SK-N-SH (cell line): ENCODE measurements at regions not wholly inside any gene's neighbourhood (a gene's known extent, or its start where the extent isn't known, plus 50 kb on each side); places are given as distances from the start of the nearest gene placed in this dataset.
A peak's percentile ranks its signal among the peaks of the same experiment; 100 is the strongest.

Source experiments
- CTCF ChIA-PET: fragments of 300-600, 350-600 bp; formaldehyde crosslinking; extraction: SDS; loops from one replicate; lab custom pipeline; 2021; lab: Yijun Ruan, JAX
- POLR2A ChIA-PET: fragments of 350-600 bp; sonication (Branson Sonifier 250); formaldehyde crosslinking; extraction: SDS; loops from one replicate; lab custom pipeline; 2020; ENCODE audit warnings: antibody characterized with exemption, inconsistent platforms; lab: Yijun Ruan, JAX
- DNase-seq: peaks from one replicate; pipeline ENCODE4 v3.0.0; 2012
- H2AFZ ChIP-seq: fragments of 200-600 bp; sonication (generic); 2 replicates; pipeline ENCODE4 v1.8.1; 2016; ENCODE audit warnings: antibody characterized with exemption, mild to moderate bottlenecking, low read depth
- H3F3A ChIP-seq: fragments of 200-600 bp; sonication (generic); replicated peaks from 2 replicates; pipeline ENCODE3; 2016; ENCODE audit warnings: antibody characterized with exemption, mild to moderate bottlenecking; ENCODE audit not compliant: insufficient read depth
- H3K27ac ChIP-seq, 2 experiments: fragments of 200-500 bp in 1 of 2; fragments of 200-600 bp in 1 of 2; sonication (Bioruptor generic) in 1 of 2; sonication (generic), shearing (Covaris generic) in 1 of 2; 2 replicates each; pipeline versions ENCODE4 v1.5.1 to v1.6.1; 2014 to 2016; ENCODE audit warnings: low read depth in 2 of 2, inconsistent platforms in 1 of 2, low read length in 1 of 2, mild to moderate bottlenecking in 1 of 2, mixed read lengths in 1 of 2
- H3K27me3 ChIP-seq: fragments of 200-600 bp; sonication (generic), shearing (Covaris generic); 2 replicates; pipeline ENCODE4 v1.6.1; 2016; ENCODE audit warnings: mixed run types; ENCODE audit not compliant: insufficient read depth
- H3K36me3 ChIP-seq, 2 experiments: fragments of 200-500 bp in 1 of 2; fragments of 200-600 bp in 1 of 2; sonication (Bioruptor generic) in 1 of 2; sonication (generic) in 1 of 2; replicated peaks in 1 of 2; 2 replicates each; pipeline versions ENCODE3 to v1.5.1; 2014 to 2016; ENCODE audit warnings: low read length in 1 of 2, mild to moderate bottlenecking in 1 of 2; ENCODE audit not compliant: insufficient read depth in 2 of 2, control insufficient read depth in 1 of 2
- H3K4me1 ChIP-seq, 2 experiments: fragments of 200-500 bp in 1 of 2; fragments of 200-600 bp in 1 of 2; sonication (Bioruptor generic) in 1 of 2; sonication (generic), shearing (Covaris generic) in 1 of 2; 2 replicates each; pipeline versions ENCODE4 v1.5.1 to v1.6.1; 2014 to 2016; ENCODE audit warnings: low read depth in 1 of 2, low read length in 1 of 2, mixed run types in 1 of 2; ENCODE audit not compliant: insufficient read depth in 2 of 2, control insufficient read depth in 1 of 2
- H3K4me2 ChIP-seq: fragments of 200-600 bp; sonication (generic), shearing (Covaris generic); 2 replicates; pipeline ENCODE4 v1.6.1; 2017; ENCODE audit warnings: mixed run types
- H3K4me3 ChIP-seq, 2 experiments: fragments of 200-500 bp in 1 of 2; fragments of 200-600 bp in 1 of 2; sonication (Bioruptor generic) in 1 of 2; sonication (generic), shearing (Covaris generic) in 1 of 2; 2 replicates each; pipeline versions ENCODE4 v1.5.1 to v1.8.1; 2014 to 2016; ENCODE audit warnings: low read depth in 2 of 2, inconsistent platforms in 1 of 2, low read length in 1 of 2, mild to moderate bottlenecking in 1 of 2, mixed read lengths in 1 of 2, moderate library complexity in 1 of 2
- H3K79me2 ChIP-seq: fragments of 200-600 bp; sonication (generic); 2 replicates; pipeline ENCODE4 v1.8.1; 2017; ENCODE audit warnings: mild to moderate bottlenecking; ENCODE audit not compliant: insufficient read depth
- H3K9ac ChIP-seq: fragments of 200-600 bp; sonication (generic); 2 replicates; pipeline ENCODE4 v1.6.1; 2017; ENCODE audit warnings: mixed run types
- H3K9me2 ChIP-seq: fragments of 200-600 bp; sonication (generic); 2 replicates; pipeline ENCODE4 v1.6.1; 2017; ENCODE audit warnings: mixed run types
- H3K9me3 ChIP-seq: fragments of 200-600 bp; sonication (generic); 2 replicates; pipeline ENCODE4 v1.6.1; 2017; ENCODE audit warnings: mixed run types, mild to moderate bottlenecking, moderate library complexity
- H4K20me1 ChIP-seq: fragments of 200-600 bp; sonication (generic); 2 replicates; pipeline ENCODE4 v1.6.1; 2017; ENCODE audit warnings: mild to moderate bottlenecking, mixed run types; ENCODE audit not compliant: insufficient read depth
- EP300 ChIP-seq, 2 experiments: IDR thresholded peaks; 2 replicates each; pipeline versions ENCODE4 v1.4.0 to v1.6.1; 2012; ENCODE audit warnings: borderline replicate concordance in 1 of 2, low read depth in 1 of 2, low read length in 1 of 2
- EZH2phosphoT487 ChIP-seq: fragments of 200-600 bp; sonication (generic); IDR thresholded peaks from 2 replicates; pipeline ENCODE4 v1.6.1; 2017; ENCODE audit warnings: low read depth, mixed run types, mild to moderate bottlenecking, antibody characterized with exemption, moderate library complexity, borderline replicate concordance
- FOXM1 ChIP-seq: IDR thresholded peaks from 2 replicates; pipeline ENCODE4 v1.4.0; 2012; ENCODE audit warnings: low read depth, mild to moderate bottlenecking
- JUND ChIP-seq: IDR thresholded peaks from 2 replicates; pipeline ENCODE4 v1.4.0; 2012
- MEF2A ChIP-seq: IDR thresholded peaks from 2 replicates; pipeline ENCODE4 v1.4.0; 2012; ENCODE audit warnings: low read depth, borderline replicate concordance
- MXI1 ChIP-seq: IDR thresholded peaks from 2 replicates; pipeline ENCODE4 v1.6.1; 2012; ENCODE audit warnings: mild to moderate bottlenecking, low read depth, low read length, improper control_type of control experiment
- NFIC ChIP-seq: IDR thresholded peaks from 2 replicates; pipeline ENCODE4 v1.4.0; 2012; ENCODE audit warnings: borderline replicate concordance
- NRF1 ChIP-seq: IDR thresholded peaks from 2 replicates; pipeline ENCODE4 v1.6.1; 2012; ENCODE audit warnings: low read depth, mild to moderate bottlenecking, low read length
- POLR2AphosphoS5 ChIP-seq: IDR thresholded peaks from 2 replicates; pipeline ENCODE4 v1.6.1; 2012; ENCODE audit warnings: low read depth, low read length
- RCOR1 ChIP-seq: fragments of 150-350 bp; IDR thresholded peaks from 2 replicates; pipeline ENCODE4 v1.6.1; 2017; ENCODE audit warnings: antibody characterized with exemption, low read length
- RFX5 ChIP-seq: IDR thresholded peaks from 2 replicates; pipeline ENCODE4 v1.6.1; 2012; ENCODE audit warnings: mild to moderate bottlenecking, improper control_type of control experiment, low read length
- SIN3A ChIP-seq: IDR thresholded peaks from 2 replicates; pipeline ENCODE4 v1.6.1; 2012; ENCODE audit warnings: low read depth, mild to moderate bottlenecking, low read length, moderate library complexity, borderline replicate concordance
- TAF1 ChIP-seq: IDR thresholded peaks from 2 replicates; pipeline ENCODE4 v1.6.1; 2012; ENCODE audit warnings: low read depth, mild to moderate bottlenecking, low read length, moderate library complexity, borderline replicate concordance
- TCF12 ChIP-seq: IDR thresholded peaks from 2 replicates; pipeline ENCODE4 v1.4.0; 2012
- TEAD4 ChIP-seq: IDR thresholded peaks from 2 replicates; pipeline ENCODE4 v1.4.0; 2012; ENCODE audit warnings: mild to moderate bottlenecking, borderline replicate concordance; ENCODE audit not compliant: insufficient read depth
- YY1 ChIP-seq: IDR thresholded peaks from 2 replicates; pipeline ENCODE4 v1.4.0; 2012; ENCODE audit warnings: low read depth, mild to moderate bottlenecking
- WGBS: methylation state at CpG from one replicate; pipeline ENCODE4 v1.1.6; 2017; ENCODE audit warnings: low lambda C conversion rate; 5-methylcytosine and 5-hydroxymethylcytosine counted together
- TF ChIP-seq, protein P1 (sequence below): fragments of 150-350 bp; IDR thresholded peaks from 2 replicates; pipeline ENCODE4 v1.6.1; 2017; ENCODE audit warnings: antibody characterized with exemption, low read length, low read depth, borderline replicate concordance
- TF ChIP-seq, protein P2 (sequence below): IDR thresholded peaks from 2 replicates; pipeline ENCODE4 v1.4.0; 2012; ENCODE audit warnings: low read depth, borderline replicate concordance
- TF ChIP-seq, protein P3 (sequence below): IDR thresholded peaks from 2 replicates; pipeline ENCODE4 v1.4.0; 2012; ENCODE audit warnings: low read depth
- TF ChIP-seq, protein P4 (sequence below): fragments of 200-600 bp; sonication (generic); IDR thresholded peaks from 2 replicates; pipeline ENCODE4 v1.6.1; 2017; ENCODE audit warnings: antibody characterized with exemption, mild to moderate bottlenecking, moderate library complexity

DNA sequence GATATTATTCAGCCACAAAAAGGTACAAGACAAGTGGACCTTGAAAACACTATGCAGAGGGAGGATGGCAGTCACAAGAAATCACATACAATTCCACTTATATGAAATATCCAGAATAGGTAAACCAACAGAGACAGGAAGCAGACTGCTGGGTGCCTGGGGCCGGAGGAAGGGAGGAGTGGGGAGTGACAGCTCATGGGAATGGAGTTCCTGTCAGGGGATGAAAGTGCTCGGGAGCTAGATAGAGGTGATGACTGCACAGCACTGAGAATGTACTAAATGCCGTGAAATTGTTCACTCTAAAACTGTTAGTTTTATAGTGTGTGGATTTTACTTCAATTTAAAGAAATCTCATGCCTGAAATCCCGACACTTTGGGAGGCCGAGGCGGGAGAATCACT lies 74.2 kb upstream of the MED9 start:
- no peak for DNase-seq
- H4K20me1 ChIP-seq: no peaks in the 10 kb centered on the region
- H3K36me3 ChIP-seq: no peaks in the 10 kb centered on the region
- H3K9ac ChIP-seq: no peak overlapping the region
- no peak overlapping the region for H2AFZ ChIP-seq
- H3K4me2 ChIP-seq: peak overlapping the region; percentile 33; the same call in 1 of the 2 replicates
- CTCF ChIA-PET: interaction anchor here (0.7 kb wide), 1 partner anchor 152 kb away, joined by 3 read pairs; no protein-coding TSS in a partner anchor
- no peak overlapping the region for H3K4me3 ChIP-seq
- H3F3A ChIP-seq: no peaks in the 10 kb centered on the region
- H3K27ac ChIP-seq: no peak overlapping the region
- no peaks in the 10 kb centered on the region for H3K9me2 ChIP-seq
- POLR2A ChIA-PET: interaction anchor here (0.5 kb wide), 1 partner anchor 17 kb away, joined by 5 read pairs; no protein-coding TSS in a partner anchor
- peaks cover 0 to 41% of the 10 kb centered on the region in 2 experiments; a peak in 2 of 4 replicates for H3K4me1 ChIP-seq
- WGBS: 67% methylated on average over 6 of the region's 6 CpGs
- no peaks in the 10 kb centered on the region for H3K79me2 ChIP-seq
- no peaks in the 10 kb centered on the region for H3K9me3 ChIP-seq
- no peaks in the 10 kb centered on the region for H3K27me3 ChIP-seq
- no peak for TF ChIP-seq RFX5
- no peak for TF ChIP-seq NRF1
- no peak for TF ChIP-seq EZH2phosphoT487
- no peak for TF ChIP-seq TEAD4
- TF ChIP-seq NFIC: no peak
- no peak for TF ChIP-seq MXI1
- no peak for TF ChIP-seq EP300 (IDR thresholded peaks at IDR 0.05; ENCODE audit: borderline replicate concordance in 1 of 2, low read depth in 1 of 2, low read length in 1 of 2)
- no peak for TF ChIP-seq SIN3A
- TF ChIP-seq, protein P1, sequence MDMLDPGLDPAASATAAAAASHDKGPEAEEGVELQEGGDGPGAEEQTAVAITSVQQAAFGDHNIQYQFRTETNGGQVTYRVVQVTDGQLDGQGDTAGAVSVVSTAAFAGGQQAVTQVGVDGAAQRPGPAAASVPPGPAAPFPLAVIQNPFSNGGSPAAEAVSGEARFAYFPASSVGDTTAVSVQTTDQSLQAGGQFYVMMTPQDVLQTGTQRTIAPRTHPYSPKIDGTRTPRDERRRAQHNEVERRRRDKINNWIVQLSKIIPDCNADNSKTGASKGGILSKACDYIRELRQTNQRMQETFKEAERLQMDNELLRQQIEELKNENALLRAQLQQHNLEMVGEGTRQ: no peak
- TF ChIP-seq JUND: no peak
- TF ChIP-seq TAF1: no peak
- TF ChIP-seq, protein P2, sequence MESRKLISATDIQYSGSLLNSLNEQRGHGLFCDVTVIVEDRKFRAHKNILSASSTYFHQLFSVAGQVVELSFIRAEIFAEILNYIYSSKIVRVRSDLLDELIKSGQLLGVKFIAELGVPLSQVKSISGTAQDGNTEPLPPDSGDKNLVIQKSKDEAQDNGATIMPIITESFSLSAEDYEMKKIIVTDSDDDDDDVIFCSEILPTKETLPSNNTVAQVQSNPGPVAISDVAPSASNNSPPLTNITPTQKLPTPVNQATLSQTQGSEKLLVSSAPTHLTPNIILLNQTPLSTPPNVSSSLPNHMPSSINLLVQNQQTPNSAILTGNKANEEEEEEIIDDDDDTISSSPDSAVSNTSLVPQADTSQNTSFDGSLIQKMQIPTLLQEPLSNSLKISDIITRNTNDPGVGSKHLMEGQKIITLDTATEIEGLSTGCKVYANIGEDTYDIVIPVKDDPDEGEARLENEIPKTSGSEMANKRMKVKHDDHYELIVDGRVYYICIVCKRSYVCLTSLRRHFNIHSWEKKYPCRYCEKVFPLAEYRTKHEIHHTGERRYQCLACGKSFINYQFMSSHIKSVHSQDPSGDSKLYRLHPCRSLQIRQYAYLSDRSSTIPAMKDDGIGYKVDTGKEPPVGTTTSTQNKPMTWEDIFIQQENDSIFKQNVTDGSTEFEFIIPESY: no peak
- no peak for TF ChIP-seq FOXM1
- no peak for TF ChIP-seq YY1
- TF ChIP-seq POLR2AphosphoS5: no peak
- TF ChIP-seq RCOR1: no peak
- no peak for TF ChIP-seq MEF2A
- TF ChIP-seq TCF12: no peak
- TF ChIP-seq, protein P3, sequence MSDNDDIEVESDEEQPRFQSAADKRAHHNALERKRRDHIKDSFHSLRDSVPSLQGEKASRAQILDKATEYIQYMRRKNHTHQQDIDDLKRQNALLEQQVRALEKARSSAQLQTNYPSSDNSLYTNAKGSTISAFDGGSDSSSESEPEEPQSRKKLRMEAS: no peak
- TF ChIP-seq, protein P4, sequence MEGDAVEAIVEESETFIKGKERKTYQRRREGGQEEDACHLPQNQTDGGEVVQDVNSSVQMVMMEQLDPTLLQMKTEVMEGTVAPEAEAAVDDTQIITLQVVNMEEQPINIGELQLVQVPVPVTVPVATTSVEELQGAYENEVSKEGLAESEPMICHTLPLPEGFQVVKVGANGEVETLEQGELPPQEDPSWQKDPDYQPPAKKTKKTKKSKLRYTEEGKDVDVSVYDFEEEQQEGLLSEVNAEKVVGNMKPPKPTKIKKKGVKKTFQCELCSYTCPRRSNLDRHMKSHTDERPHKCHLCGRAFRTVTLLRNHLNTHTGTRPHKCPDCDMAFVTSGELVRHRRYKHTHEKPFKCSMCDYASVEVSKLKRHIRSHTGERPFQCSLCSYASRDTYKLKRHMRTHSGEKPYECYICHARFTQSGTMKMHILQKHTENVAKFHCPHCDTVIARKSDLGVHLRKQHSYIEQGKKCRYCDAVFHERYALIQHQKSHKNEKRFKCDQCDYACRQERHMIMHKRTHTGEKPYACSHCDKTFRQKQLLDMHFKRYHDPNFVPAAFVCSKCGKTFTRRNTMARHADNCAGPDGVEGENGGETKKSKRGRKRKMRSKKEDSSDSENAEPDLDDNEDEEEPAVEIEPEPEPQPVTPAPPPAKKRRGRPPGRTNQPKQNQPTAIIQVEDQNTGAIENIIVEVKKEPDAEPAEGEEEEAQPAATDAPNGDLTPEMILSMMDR: no peak
